Stimulated activated CD4-positive, alpha-beta T cell treated with anti-CD3 and anti-CD28 coated beads, Interleukin-2, amount 100 ng/mL, for 24 hours (primary cell): ENCODE measurements at regions not wholly inside any gene's neighbourhood (a gene's known extent, or its start where the extent isn't known, plus 50 kb on each side); places are given as distances from the start of the nearest gene placed in this dataset.
"Not testable (repeated sequence)": the region's sequence is repeated elsewhere in the genome, so short reads cannot be mapped to it uniquely, and the experiment has no call there.

Source experiments
- DNase-seq, 2 donors: peaks; one replicate each; pipeline ENCODE4 v3.0.0-alpha.2; 2020

GRCh38 chr16:59342669-59343068 is 608.6 kb upstream of the GOT2 start:
- DNase-seq, result no peak

- DNase-seq, result no peak
Observed at GRCh38 chr16:59341368-59341767, 607.3 kb upstream of the GOT2 start.

- no peak for DNase-seq
Observed at GRCh38 chr16:59339871-59340270, 605.8 kb upstream of the GOT2 start.

- DNase-seq, result no peak
Observed at GRCh38 chr16:59336136-59336695, 602.1 kb upstream of the GOT2 start.

GRCh38 chr16:59331708-59332107 is 597.6 kb upstream of the GOT2 start:
- not testable (repeated sequence) for DNase-seq

- no peak for DNase-seq
Observed at GRCh38 chr16:59330019-59330670, 596.0 kb upstream of the GOT2 start.

- no peak for DNase-seq
Observed at GRCh38 chr16:59328961-59329360, 594.8 kb upstream of the GOT2 start.

GRCh38 chr16:59327894-59328293 is 593.8 kb upstream of the GOT2 start:
- no peak for DNase-seq

GRCh38 chr16:59326955-59327354 is 592.8 kb upstream of the GOT2 start:
- no peak for DNase-seq

- DNase-seq, result no peak
Observed at GRCh38 chr16:59324462-59324861, 590.3 kb upstream of the GOT2 start.

GRCh38 chr16:59320657-59321056 is 586.5 kb upstream of the GOT2 start:
- no peak for DNase-seq

GRCh38 chr16:59319871-59320270 is 585.8 kb upstream of the GOT2 start:
- DNase-seq, result no peak

- DNase-seq, result no peak
Observed at GRCh38 chr16:59305850-59306249, 571.7 kb upstream of the GOT2 start.

GRCh38 chr16:59296888-59297287 is 562.8 kb upstream of the GOT2 start:
- DNase-seq, result no peak

GRCh38 chr16:59295993-59296736 is 562.0 kb upstream of the GOT2 start:
- no peak for DNase-seq

- DNase-seq, result no peak
Observed at GRCh38 chr16:59295474-59295873, 561.4 kb upstream of the GOT2 start.

GRCh38 chr16:59290718-59291117 is 556.6 kb upstream of the GOT2 start:
- DNase-seq, result no peak

- DNase-seq, result no peak
Observed at GRCh38 chr16:59289151-59289550, 555.0 kb upstream of the GOT2 start.

- no peak for DNase-seq
Observed at GRCh38 chr16:59274141-59274540, 540.0 kb upstream of the GOT2 start.

GRCh38 chr16:59263955-59264354 is 529.8 kb upstream of the GOT2 start:
- DNase-seq, result no peak

- no peak for DNase-seq
Observed at GRCh38 chr16:59260892-59261291, 526.8 kb upstream of the GOT2 start.

- no peak for DNase-seq
Observed at GRCh38 chr16:59259950-59260319, 525.8 kb upstream of the GOT2 start.

GRCh38 chr16:59259074-59259949 is 525.2 kb upstream of the GOT2 start:
- no peak for DNase-seq
